HG03097 (cell line): ENCODE measurements at regions not wholly inside any gene's neighbourhood (a gene's known extent, or its start where the extent isn't known, plus 50 kb on each side); places are given as distances from the start of the nearest gene placed in this dataset.

Source experiments
- ATAC-seq: cut with Tn5 transposase; IDR thresholded peaks from one replicate; pipeline ENCODE4 v1.9.1; 2021; ENCODE audit not compliant: unreplicated experiment, low FRiP score

DNA sequence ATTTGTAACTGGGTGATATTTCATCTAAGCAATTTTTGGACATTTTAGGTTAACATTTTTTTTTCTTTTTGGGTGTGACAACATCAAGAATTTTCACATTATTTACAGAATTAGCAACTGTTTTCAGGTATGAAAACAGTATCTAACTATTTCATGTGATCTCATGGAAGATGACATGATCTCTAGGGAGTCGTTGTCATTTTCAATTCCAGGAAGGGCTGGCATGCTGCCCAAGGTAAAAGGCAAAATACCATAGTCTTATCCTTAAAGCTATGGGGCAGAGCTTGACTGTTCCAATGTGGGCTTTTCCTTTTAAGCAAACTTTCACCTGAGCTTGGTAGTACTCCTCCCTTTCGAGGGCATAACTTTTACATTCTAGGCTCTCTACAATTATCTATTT is 443.7 kb downstream of the DSEL start:
- ATAC-seq: no peak

GRCh38 chr18:67068608-67069007 is 447.9 kb downstream of the DSEL start:
- ATAC-seq: no peak

GRCh38 chr18:67047334-67047733 is 443.4 kb upstream of the CDH19 start:
- ATAC-seq: no peak

- no peak for ATAC-seq
Measured at GRCh38 chr18:67043276-67043675, 439.4 kb upstream of the CDH19 start.

- ATAC-seq: no peak
Measured at GRCh38 chr18:67041334-67041733, 437.4 kb upstream of the CDH19 start.

- ATAC-seq: no peak
Measured at GRCh38 chr18:67035026-67035425, 431.1 kb upstream of the CDH19 start.

DNA sequence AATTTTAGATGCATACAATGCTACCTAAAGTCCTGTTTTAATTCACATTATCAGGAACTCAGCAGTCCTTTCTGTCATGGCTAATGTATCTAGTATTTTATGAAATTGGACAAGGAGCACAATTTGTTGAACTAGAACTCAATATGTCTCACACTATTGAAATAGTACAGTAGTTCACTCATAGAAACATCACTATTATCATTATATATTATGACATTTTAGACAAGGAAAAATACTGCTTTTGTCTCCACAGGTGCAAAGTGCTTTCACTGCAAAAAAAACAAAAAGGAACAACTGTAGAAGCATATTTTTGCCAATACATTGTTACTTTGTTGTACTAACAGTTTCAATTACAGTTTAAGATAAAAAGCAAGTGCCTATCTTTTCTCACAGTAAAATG is 419.2 kb upstream of the CDH19 start:
- no peak for ATAC-seq

DNA sequence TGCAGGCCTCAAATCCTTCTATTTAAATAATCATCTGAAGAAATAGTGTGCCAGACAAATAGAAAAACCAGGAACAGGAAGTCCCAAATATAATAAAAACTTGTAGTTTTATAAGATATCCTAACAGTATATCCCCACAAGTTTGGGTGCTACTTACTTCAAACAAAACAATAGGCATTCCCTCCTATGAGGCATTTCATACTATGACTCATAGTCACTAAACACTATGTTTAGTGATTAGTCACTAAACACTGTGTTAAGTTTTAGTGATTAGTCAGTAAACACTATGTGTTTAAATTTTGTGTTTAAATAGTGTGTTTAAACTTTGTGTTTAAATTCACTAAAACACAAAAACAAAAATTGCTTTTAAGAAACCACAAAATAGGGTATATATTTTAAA is 407.0 kb upstream of the CDH19 start:
- no peak for ATAC-seq

DNA sequence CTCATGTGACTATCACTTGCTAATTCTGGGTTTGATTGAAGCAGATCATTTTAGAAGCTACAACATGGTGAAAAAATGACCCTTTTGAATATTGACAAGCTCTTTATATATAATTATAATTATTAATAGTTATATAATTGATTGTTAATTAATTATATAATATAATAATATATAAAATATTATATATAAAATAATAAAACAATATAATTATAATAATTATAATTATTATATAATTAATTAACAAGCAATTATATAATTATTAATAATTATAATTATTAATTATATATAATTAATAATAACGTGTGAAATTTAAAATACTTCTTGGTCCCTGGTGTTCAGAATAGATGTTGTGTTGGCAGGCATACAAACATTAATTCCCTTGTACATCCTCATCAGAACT is 404.1 kb upstream of the CDH19 start:
- no peak for ATAC-seq

- no peak for ATAC-seq
Measured at GRCh38 chr18:67007085-67007484, 403.2 kb upstream of the CDH19 start.

DNA sequence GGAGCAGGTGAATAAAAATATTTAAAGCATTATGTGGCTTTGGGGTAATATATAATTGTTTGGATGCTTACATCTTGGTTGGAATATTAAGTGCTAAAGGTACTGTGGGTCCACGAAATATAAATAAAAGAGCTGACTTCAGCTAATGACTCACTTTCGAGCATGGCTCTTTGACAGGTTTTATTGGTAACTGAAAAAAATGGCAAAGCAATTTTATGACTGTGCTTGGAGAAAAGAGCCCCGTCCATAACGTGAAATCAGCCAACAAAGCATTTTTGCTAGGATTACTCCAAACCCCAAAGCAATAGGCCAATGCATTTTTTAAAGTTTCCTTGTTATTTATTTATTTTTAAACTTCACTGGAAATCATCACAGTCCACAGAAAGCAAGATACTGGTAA is 397.2 kb upstream of the CDH19 start:
- no peak for ATAC-seq

GRCh38 chr18:66999003-66999402 is 395.1 kb upstream of the CDH19 start:
- ATAC-seq: no peak

DNA sequence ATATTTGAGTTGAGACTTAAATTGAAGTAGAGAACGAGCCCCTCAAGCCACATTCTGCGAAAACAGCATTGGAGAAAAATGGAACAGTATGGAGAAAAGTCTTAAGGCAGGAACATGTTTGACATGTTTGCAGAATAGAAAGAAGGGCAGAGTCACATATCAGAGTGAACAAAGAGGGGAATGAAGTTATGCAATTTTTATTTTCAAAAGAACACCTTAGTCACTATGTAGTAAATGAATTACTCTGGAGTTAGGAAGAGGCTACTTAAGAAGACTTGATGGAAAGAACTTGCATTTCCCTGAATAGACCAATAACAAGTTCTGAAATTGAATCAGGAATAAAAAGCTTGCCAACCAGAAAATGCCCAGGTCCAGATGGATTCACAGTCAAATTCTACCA is 391.4 kb upstream of the CDH19 start:
- ATAC-seq: no peak

DNA sequence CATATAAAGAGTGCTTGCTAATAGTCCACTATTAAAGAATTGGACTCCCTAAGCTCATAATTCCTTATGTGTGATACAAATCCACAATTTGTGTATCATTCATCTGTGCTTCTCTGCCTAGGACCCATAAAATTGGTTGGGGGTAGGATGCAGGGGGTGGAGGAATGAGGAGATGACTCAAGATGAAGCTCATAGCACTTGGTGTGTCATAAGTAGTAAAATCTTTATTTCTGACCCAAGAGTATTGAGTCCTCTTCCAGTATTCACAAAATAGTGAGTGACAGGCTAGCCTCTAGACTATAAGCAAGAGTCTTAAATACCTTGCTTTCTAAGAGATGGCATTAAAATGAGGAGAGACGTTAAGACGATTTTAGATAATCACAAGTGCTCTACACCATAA is 390.9 kb upstream of the CDH19 start:
- no peak for ATAC-seq

- no peak for ATAC-seq
Measured at GRCh38 chr18:66993492-66993891, 389.6 kb upstream of the CDH19 start.

- no peak for ATAC-seq
Measured at GRCh38 chr18:66990909-66991308, 387.0 kb upstream of the CDH19 start.

- no peak for ATAC-seq
Measured at GRCh38 chr18:66979009-66979408, 375.1 kb upstream of the CDH19 start.

- no peak for ATAC-seq
Measured at GRCh38 chr18:66972681-66973080, 368.8 kb upstream of the CDH19 start.

DNA sequence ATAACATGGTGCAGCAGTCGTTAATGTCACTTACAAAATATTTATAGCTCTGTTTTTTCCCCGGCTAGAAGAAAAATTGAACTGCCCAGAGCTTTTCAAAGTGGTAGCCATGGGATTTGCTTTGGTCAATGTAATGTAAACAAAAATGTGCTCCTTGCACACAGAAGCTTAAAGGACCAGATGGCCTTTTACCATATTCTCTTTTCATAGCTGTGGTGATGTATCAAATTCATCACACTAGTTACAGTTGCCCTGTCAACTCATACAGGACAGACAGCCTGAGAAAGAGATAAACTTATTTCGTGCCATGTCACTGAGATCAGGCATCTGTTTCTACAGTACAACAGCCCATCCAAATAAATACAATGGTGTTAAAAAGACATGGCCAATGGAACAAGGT is 368.1 kb upstream of the CDH19 start:
- ATAC-seq: no peak

GRCh38 chr18:66966171-66966570 is 362.3 kb upstream of the CDH19 start:
- no peak for ATAC-seq

GRCh38 chr18:66958309-66958708 is 354.4 kb upstream of the CDH19 start:
- ATAC-seq: no peak

DNA sequence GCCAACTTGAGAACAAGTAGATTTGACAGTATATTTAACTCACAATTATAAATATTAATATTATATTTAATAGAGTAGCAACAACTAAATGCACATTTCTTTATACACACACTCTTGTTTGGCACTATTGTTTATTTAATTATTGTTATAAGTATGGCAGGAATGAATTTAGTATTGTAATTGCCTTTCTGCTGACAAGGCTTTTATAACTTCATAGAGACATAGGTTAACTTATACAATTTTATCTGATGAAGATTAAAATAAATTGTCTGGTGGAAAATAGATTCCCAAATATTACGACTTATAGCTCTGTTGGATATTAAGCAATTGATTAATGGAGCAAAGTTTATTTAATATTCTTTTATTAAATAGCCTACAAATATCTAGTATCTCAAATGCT is 347.9 kb upstream of the CDH19 start:
- ATAC-seq: no peak

GRCh38 chr18:66949419-66949818 is 345.5 kb upstream of the CDH19 start:
- no peak for ATAC-seq

DNA sequence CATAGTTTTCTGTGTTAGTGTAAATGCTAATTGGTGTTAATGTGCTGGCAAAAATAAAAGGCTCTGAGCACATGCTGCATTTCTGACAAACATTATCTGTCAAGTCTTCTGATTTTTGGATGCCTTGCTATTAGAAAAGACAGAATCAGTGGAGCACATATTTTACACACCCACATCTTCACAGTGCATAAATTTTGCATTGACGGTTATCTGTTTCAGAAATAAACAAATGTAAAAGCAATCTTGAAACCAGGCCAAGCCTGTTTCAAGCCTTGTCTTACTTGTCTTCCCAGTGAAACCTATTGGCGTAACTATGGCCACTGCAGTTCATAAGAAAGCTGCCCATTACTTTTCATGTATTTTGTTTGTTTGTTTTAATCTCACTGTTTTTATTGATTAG is 333.7 kb upstream of the CDH19 start:
- no peak for ATAC-seq
